Endothelial cell of umbilical vein (primary cell): ENCODE measurements at regions not wholly inside any gene's neighbourhood (a gene's known extent, or its start where the extent isn't known, plus 50 kb on each side); places are given as distances from the start of the nearest gene placed in this dataset.

Source experiments
- BruUV-seq: library from RNA; stranded (reverse); fragments of 400-500 nt; replicated peaks from 2 replicates; lab custom pipeline; 2021; lab: Mats Ljungman, UMichigan
- CTCF ChIA-PET: fragments of 300-600, 350-600 bp; sonication (Branson Sonifier 250); formaldehyde crosslinking; loops from one replicate; lab custom pipeline; 2021; ENCODE audit warnings: antibody characterized with exemption, inconsistent platforms; lab: Charles Lee
- POLR2A ChIA-PET: fragments of 300-600, 350-600 bp; sonication (Branson Sonifier 250); formaldehyde crosslinking; loops from one replicate; lab custom pipeline; 2021; ENCODE audit warnings: antibody characterized with exemption, inconsistent platforms; lab: Charles Lee
- DNase-seq: peaks from one replicate; pipeline ENCODE4 v3.0.0-alpha.2; 2011; ENCODE audit warnings: low read depth, low spot score
- FAIRE-seq: peaks from 2 replicates; lab custom pipeline; 2011; peaks lifted over from hg19 to GRCh38; lab: Jason Lieb, UNC
- H2AFZ ChIP-seq: 2 replicates; pipeline ENCODE4 v1.6.0; 2012; ENCODE audit warnings: low read depth, low read length, control low read depth, inconsistent platforms
- H3K27ac ChIP-seq: 2 replicates; pipeline ENCODE4 v1.5.1; 2011; ENCODE audit warnings: low read depth, mild to moderate bottlenecking, control low read depth, low read length, moderate library complexity; ENCODE audit not compliant: insufficient read depth
- H3K27me3 ChIP-seq, 2 experiments: 2 replicates each; pipeline versions ENCODE4 v1.6.0 to v1.6.1; 2011; ENCODE audit warnings: low read length in 2 of 2, mixed read lengths in 1 of 2; ENCODE audit not compliant: control insufficient read depth in 2 of 2, insufficient read depth in 2 of 2
- H3K36me3 ChIP-seq, 2 experiments: 2 replicates in 1 of 2; 3 replicates in 1 of 2; pipeline ENCODE4 v1.5.1; 2011; ENCODE audit warnings: low read length in 2 of 2, mild to moderate bottlenecking in 1 of 2, moderate library complexity in 1 of 2; ENCODE audit not compliant: control insufficient read depth in 2 of 2, insufficient read depth in 2 of 2; ENCODE audit errors: extremely low read depth in 1 of 2
- H3K4me1 ChIP-seq: 3 replicates; pipeline ENCODE4 v1.5.1; 2011; ENCODE audit warnings: mild to moderate bottlenecking, low read length; ENCODE audit not compliant: control insufficient read depth, insufficient read depth; ENCODE audit errors: extremely low read depth
- H3K4me2 ChIP-seq: 2 replicates; pipeline ENCODE4 v1.6.1; 2011; ENCODE audit warnings: low read length, control low read depth, mixed read lengths; ENCODE audit not compliant: insufficient read depth
- H3K4me3 ChIP-seq, 3 experiments: fragments of 200-600 bp in 1 of 3; sonication (generic), shearing (Covaris generic) in 1 of 3; replicated peaks in 1 of 3; 2 replicates each; pipeline ENCODE4 v1.5.1; 2011 to 2016; ENCODE audit warnings: control low read depth in 3 of 3, low read length in 3 of 3, mild to moderate bottlenecking in 2 of 3, inconsistent platforms in 1 of 3, low read depth in 1 of 3, moderate library complexity in 1 of 3; ENCODE audit not compliant: insufficient read depth in 1 of 3
- H3K79me2 ChIP-seq: 2 replicates; pipeline ENCODE4 v1.6.0; 2012; ENCODE audit warnings: low read length, inconsistent platforms; ENCODE audit not compliant: control insufficient read depth, insufficient read depth
- H3K9ac ChIP-seq: replicated peaks from 2 replicates; pipeline ENCODE3; 2011; ENCODE audit warnings: low read length, control low read depth; ENCODE audit not compliant: insufficient read depth; ENCODE audit errors: extremely low read depth
- H3K9me1 ChIP-seq: replicated peaks from 3 replicates; pipeline ENCODE4 v1.6.0; 2011; ENCODE audit warnings: mild to moderate bottlenecking, low read length; ENCODE audit not compliant: control insufficient read depth, insufficient read depth; ENCODE audit errors: extremely low read depth
- H3K9me3 ChIP-seq: replicated peaks from 2 replicates; pipeline ENCODE4 v1.5.1; 2012; ENCODE audit warnings: low read length, inconsistent platforms; ENCODE audit not compliant: control insufficient read depth, insufficient read depth
- H4K20me1 ChIP-seq: replicated peaks from 2 replicates; pipeline ENCODE3; 2011; ENCODE audit warnings: mild to moderate bottlenecking, low read length; ENCODE audit not compliant: control insufficient read depth, insufficient read depth; ENCODE audit errors: extremely low read depth
- EZH2 ChIP-seq: IDR thresholded peaks from 2 replicates; pipeline ENCODE4 v1.6.1; 2012; ENCODE audit warnings: borderline replicate concordance, low read depth, mild to moderate bottlenecking, moderate library complexity, low read length, inconsistent platforms; ENCODE audit not compliant: severe bottlenecking
- FOS ChIP-seq: IDR thresholded peaks from 2 replicates; pipeline ENCODE4 v1.6.1; 2011; ENCODE audit warnings: mild to moderate bottlenecking, low read length, moderate library complexity, borderline replicate concordance; ENCODE audit not compliant: insufficient read depth
- GATA2 ChIP-seq: IDR thresholded peaks from 2 replicates; pipeline ENCODE4 v1.7.0; 2011; ENCODE audit warnings: low read depth, mild to moderate bottlenecking, moderate library complexity, mixed read lengths, low read length; ENCODE audit not compliant: insufficient read length, insufficient read depth
- JUN ChIP-seq: IDR thresholded peaks from 2 replicates; pipeline ENCODE4 v1.6.1; 2011; ENCODE audit warnings: borderline replicate concordance, low read depth; ENCODE audit not compliant: insufficient read length, insufficient read depth
- MYC ChIP-seq: IDR thresholded peaks from one replicate; pipeline ENCODE4 v1.6.1; 2011; ENCODE audit warnings: mild to moderate bottlenecking, low read depth, low read length
- POLR2A ChIP-seq: IDR thresholded peaks from 2 replicates; pipeline ENCODE4 v1.6.1; 2012; ENCODE audit warnings: low read depth, mild to moderate bottlenecking, control low read depth, low read length
- POLR2AphosphoS5 ChIP-seq: IDR thresholded peaks from 2 replicates; pipeline ENCODE4 v1.6.1; 2012; ENCODE audit warnings: low read depth, mild to moderate bottlenecking, control low read depth, low read length, moderate library complexity; ENCODE audit not compliant: insufficient read depth
- dilution Hi-C: fragments of 300-500 bp; cut with MboI; formaldehyde crosslinking; loops from one replicate; pipeline ENCODE4 v1.15.0; 2019; ENCODE audit warnings: low sequenced_read_pairs; ENCODE audit not compliant: extremely low pct_ligation_motif_present
- intact Hi-C: fragments of 100-400 bp; cut with micrococcal nuclease; formaldehyde crosslinking; loops from one replicate; pipeline ENCODE4 v1.10.0; 2022
- TF ChIP-seq, protein P1 (sequence below): IDR thresholded peaks from 2 replicates; pipeline ENCODE4 v1.6.1; 2011; ENCODE audit not compliant: insufficient read depth, insufficient read length
- TF ChIP-seq, protein P2 (sequence below), 2 donors: IDR thresholded peaks; 1 replicate in 1 of 2; 2 replicates in 1 of 2; pipeline ENCODE4 v1.5.1; 2011; ENCODE audit warnings: low read length in 2 of 2, mild to moderate bottlenecking in 2 of 2, moderate library complexity in 2 of 2, control low read depth in 1 of 2, inconsistent platforms in 1 of 2, low read depth in 1 of 2; ENCODE audit not compliant: insufficient read depth in 1 of 2; ENCODE audit errors: extremely low read depth in 1 of 2

DNA sequence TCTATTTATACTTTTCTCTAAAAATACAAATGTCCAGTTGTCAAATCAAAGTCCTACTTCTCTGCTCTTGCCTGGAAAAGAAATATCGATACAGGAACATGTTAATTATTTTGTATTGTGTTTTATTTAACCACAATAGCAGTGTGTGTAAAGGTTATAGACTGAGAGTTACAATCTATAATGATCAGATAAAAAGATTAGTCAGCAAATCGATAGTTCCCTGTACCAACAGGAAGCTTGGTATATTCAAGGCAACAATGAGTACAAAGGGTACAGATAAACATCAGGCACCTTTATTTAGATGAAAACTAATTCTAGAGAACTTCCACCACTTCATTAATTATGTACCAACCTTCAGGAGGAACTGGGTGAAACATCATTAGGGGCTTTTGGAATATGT, 469.5 kb downstream of the GBA3 start:
- no TSS peak for BruUV-seq
- Histone ChIP-seq H3K36me3 (no peaks in the 10 kb centered on the region), H3K9me1 (no peaks in the 10 kb centered on the region), H3K79me2 (no peaks in the 10 kb centered on the region), H3K27me3 (no peaks in the 10 kb centered on the region), H3K27ac (no peak overlapping the region), H3K4me1 (no peaks in the 10 kb centered on the region), H3K9me3 (no peaks in the 10 kb centered on the region), H2AFZ (no peak overlapping the region), H4K20me1 (no peaks in the 10 kb centered on the region), H3K9ac (no peak overlapping the region), H3K4me3 (no peak overlapping the region), H3K4me2 (no peak overlapping the region)
- TF ChIP-seq POLR2A (no peak), EZH2 (no peak), POLR2AphosphoS5 (no peak), MYC (no peak), FOS (no peak), JUN (no peak), GATA2 (no peak)
- TF ChIP-seq, protein P1, sequence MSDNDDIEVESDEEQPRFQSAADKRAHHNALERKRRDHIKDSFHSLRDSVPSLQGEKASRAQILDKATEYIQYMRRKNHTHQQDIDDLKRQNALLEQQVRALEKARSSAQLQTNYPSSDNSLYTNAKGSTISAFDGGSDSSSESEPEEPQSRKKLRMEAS: no peak
- FAIRE-seq (no peak), DNase-seq (no peak)
- dilution Hi-C loops: no loop called here
- intact Hi-C loops: no loop called here
- ChIA-PET CTCF (no interaction called here), POLR2A (no interaction called here)

DNA sequence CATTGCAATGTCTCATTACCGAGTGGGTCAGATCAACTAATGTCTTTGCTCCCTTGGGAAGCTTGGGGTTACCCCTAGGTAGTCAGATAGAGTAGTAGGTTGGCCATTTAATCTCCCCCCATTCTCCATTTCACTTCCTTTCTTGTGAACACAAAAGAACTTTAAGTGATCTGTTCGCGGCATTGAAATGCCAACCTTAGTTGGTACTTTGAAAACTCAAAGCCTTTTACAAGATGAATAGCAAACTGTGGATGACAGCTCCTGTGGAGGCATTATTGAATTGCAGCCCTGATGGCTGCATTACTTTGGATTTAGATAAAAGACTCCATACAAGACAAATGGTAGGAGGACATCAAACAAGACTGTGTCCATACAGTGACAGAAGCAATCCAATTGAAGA, 469.1 kb downstream of the GBA3 start:
- Histone ChIP-seq H3K27ac (no peak overlapping the region), H3K9me3 (no peaks in the 10 kb centered on the region), H4K20me1 (no peaks in the 10 kb centered on the region), H3K4me2 (no peak overlapping the region), H2AFZ (no peak overlapping the region), H3K9me1 (no peaks in the 10 kb centered on the region), H3K4me1 (no peaks in the 10 kb centered on the region), H3K4me3 (no peak overlapping the region), H3K36me3 (no peaks in the 10 kb centered on the region), H3K9ac (no peak overlapping the region), H3K27me3 (no peaks in the 10 kb centered on the region), H3K79me2 (no peaks in the 10 kb centered on the region)
- FAIRE-seq (no peak), DNase-seq (no peak)
- CTCF ChIA-PET: no interaction called here
- dilution Hi-C loops: no loop called here
- intact Hi-C loops: no loop called here
- POLR2A ChIA-PET: no interaction called here
- TF ChIP-seq JUN (no peak), MYC (no peak), EZH2 (no peak), GATA2 (no peak), FOS (no peak)
- TF ChIP-seq, protein P2, sequence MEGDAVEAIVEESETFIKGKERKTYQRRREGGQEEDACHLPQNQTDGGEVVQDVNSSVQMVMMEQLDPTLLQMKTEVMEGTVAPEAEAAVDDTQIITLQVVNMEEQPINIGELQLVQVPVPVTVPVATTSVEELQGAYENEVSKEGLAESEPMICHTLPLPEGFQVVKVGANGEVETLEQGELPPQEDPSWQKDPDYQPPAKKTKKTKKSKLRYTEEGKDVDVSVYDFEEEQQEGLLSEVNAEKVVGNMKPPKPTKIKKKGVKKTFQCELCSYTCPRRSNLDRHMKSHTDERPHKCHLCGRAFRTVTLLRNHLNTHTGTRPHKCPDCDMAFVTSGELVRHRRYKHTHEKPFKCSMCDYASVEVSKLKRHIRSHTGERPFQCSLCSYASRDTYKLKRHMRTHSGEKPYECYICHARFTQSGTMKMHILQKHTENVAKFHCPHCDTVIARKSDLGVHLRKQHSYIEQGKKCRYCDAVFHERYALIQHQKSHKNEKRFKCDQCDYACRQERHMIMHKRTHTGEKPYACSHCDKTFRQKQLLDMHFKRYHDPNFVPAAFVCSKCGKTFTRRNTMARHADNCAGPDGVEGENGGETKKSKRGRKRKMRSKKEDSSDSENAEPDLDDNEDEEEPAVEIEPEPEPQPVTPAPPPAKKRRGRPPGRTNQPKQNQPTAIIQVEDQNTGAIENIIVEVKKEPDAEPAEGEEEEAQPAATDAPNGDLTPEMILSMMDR (IDR thresholded peaks at IDR 0.05; ENCODE audit: extremely low read depth in 1 of 2, insufficient read depth in 1 of 2, low read depth in 1 of 2, low read length in 2 of 2): no peak
- no TSS peak for BruUV-seq
